HL-60 (cell line): ENCODE measurements at regions not wholly inside any gene's neighbourhood (a gene's known extent, or its start where the extent isn't known, plus 50 kb on each side); places are given as distances from the start of the nearest gene placed in this dataset.

Experiments
- DNase-seq, 2 experiments: peaks; one replicate each; pipeline ENCODE4 v3.0.0-alpha.2; 2010 to 2020; ENCODE audit warnings: low read depth in 1 of 2, low spot score in 1 of 2
- H3K27ac ChIP-seq: fragments of 250-450 bp; sonication (Bioruptor Pico); replicated peaks from 2 replicates; pipeline ENCODE4 v1.5.1; 2020; ENCODE audit warnings: mild to moderate bottlenecking, moderate library complexity
- H3K27me3 ChIP-seq: fragments of 250-450 bp; sonication (Bioruptor Pico); 2 replicates; pipeline ENCODE4 v1.5.1; 2021; ENCODE audit warnings: mild to moderate bottlenecking, moderate library complexity; ENCODE audit not compliant: insufficient read depth, poor library complexity, severe bottlenecking
- H3K4me3 ChIP-seq: replicated peaks from 2 replicates; pipeline ENCODE4 v1.5.1; 2011; ENCODE audit warnings: mild to moderate bottlenecking, control low read depth, low read length; ENCODE audit not compliant: insufficient read depth
- GABPA ChIP-seq: IDR thresholded peaks from 2 replicates; pipeline ENCODE4 v1.6.1; 2012; ENCODE audit warnings: low read depth
- POLR2AphosphoS5 ChIP-seq: IDR thresholded peaks from 2 replicates; pipeline ENCODE4 v1.6.1; 2012; ENCODE audit warnings: low read depth
- SPI1 ChIP-seq: IDR thresholded peaks from 2 replicates; pipeline ENCODE4 v1.6.1; 2012; ENCODE audit warnings: low read depth, mild to moderate bottlenecking, borderline replicate concordance
- TF ChIP-seq, protein P1 (sequence below): IDR thresholded peaks from one replicate; pipeline ENCODE4 v1.5.1; 2011; ENCODE audit warnings: low read length, control low read depth, inconsistent platforms; ENCODE audit not compliant: insufficient read depth
- TF ChIP-seq, protein P2 (sequence below): IDR thresholded peaks from 2 replicates; pipeline ENCODE4 v1.6.1; 2012; ENCODE audit warnings: low read depth; ENCODE audit not compliant: insufficient replicate concordance

GRCh38 chr6:8743170-8743745, 307.9 kb upstream of the SLC35B3 start:
- Histone ChIP-seq H3K27me3 (no peaks in the 10 kb centered on the region), H3K27ac (peak overlapping the region; percentile 56), H3K4me3 (peak overlapping the region; percentile 37)
- no peak for TF ChIP-seq GABPA
- TF ChIP-seq, protein P1, sequence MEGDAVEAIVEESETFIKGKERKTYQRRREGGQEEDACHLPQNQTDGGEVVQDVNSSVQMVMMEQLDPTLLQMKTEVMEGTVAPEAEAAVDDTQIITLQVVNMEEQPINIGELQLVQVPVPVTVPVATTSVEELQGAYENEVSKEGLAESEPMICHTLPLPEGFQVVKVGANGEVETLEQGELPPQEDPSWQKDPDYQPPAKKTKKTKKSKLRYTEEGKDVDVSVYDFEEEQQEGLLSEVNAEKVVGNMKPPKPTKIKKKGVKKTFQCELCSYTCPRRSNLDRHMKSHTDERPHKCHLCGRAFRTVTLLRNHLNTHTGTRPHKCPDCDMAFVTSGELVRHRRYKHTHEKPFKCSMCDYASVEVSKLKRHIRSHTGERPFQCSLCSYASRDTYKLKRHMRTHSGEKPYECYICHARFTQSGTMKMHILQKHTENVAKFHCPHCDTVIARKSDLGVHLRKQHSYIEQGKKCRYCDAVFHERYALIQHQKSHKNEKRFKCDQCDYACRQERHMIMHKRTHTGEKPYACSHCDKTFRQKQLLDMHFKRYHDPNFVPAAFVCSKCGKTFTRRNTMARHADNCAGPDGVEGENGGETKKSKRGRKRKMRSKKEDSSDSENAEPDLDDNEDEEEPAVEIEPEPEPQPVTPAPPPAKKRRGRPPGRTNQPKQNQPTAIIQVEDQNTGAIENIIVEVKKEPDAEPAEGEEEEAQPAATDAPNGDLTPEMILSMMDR = peak; percentile 2
- peak; percentile 37; the same call in 1 of the 2 replicates for TF ChIP-seq SPI1
- peak in 1 of 2 experiments; percentile 52 for DNase-seq

- H3K27ac ChIP-seq = no peak overlapping the region
- DNase-seq = no peak
- H3K27me3 ChIP-seq = no peaks in the 10 kb centered on the region
- TF ChIP-seq POLR2AphosphoS5 (no peak), GABPA (no peak), SPI1 (no peak)
- TF ChIP-seq, protein P1 = no peak
- TF ChIP-seq, protein P2, sequence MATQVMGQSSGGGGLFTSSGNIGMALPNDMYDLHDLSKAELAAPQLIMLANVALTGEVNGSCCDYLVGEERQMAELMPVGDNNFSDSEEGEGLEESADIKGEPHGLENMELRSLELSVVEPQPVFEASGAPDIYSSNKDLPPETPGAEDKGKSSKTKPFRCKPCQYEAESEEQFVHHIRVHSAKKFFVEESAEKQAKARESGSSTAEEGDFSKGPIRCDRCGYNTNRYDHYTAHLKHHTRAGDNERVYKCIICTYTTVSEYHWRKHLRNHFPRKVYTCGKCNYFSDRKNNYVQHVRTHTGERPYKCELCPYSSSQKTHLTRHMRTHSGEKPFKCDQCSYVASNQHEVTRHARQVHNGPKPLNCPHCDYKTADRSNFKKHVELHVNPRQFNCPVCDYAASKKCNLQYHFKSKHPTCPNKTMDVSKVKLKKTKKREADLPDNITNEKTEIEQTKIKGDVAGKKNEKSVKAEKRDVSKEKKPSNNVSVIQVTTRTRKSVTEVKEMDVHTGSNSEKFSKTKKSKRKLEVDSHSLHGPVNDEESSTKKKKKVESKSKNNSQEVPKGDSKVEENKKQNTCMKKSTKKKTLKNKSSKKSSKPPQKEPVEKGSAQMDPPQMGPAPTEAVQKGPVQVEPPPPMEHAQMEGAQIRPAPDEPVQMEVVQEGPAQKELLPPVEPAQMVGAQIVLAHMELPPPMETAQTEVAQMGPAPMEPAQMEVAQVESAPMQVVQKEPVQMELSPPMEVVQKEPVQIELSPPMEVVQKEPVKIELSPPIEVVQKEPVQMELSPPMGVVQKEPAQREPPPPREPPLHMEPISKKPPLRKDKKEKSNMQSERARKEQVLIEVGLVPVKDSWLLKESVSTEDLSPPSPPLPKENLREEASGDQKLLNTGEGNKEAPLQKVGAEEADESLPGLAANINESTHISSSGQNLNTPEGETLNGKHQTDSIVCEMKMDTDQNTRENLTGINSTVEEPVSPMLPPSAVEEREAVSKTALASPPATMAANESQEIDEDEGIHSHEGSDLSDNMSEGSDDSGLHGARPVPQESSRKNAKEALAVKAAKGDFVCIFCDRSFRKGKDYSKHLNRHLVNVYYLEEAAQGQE = no peak
- H3K4me3 ChIP-seq = no peak overlapping the region
These were observed 304.1 kb upstream of the SLC35B3 start for GRCh38 chr6:8739454-8739853.

DNA sequence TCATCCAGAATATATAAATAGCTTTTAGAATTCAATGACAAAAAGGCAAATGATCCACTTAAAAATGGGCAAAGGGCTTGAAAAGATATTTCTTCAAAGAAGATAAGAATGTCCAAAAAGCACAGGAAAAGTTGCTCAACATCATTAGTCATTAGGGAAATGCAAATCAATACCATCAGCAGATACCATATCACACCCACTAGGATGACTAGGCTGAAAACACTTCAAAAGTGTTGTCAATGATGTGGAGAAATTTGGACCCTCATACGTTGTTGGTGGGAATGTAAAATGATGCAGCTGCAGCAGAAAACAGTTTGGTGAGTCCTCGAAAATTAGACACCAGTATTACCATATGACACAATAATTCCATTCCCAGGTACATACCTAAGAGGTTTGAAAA, 303.6 kb upstream of the SLC35B3 start:
- Histone ChIP-seq H3K4me3 (no peak overlapping the region), H3K27me3 (no peaks in the 10 kb centered on the region), H3K27ac (no peak overlapping the region)
- no peak for TF ChIP-seq GABPA
- TF ChIP-seq POLR2AphosphoS5 = no peak
- TF ChIP-seq, protein P2 = no peak
- TF ChIP-seq, protein P1 = no peak
- no peak for TF ChIP-seq SPI1
- DNase-seq = no peak

- Histone ChIP-seq H3K27ac (no peak overlapping the region), H3K4me3 (no peak overlapping the region), H3K27me3 (no peaks in the 10 kb centered on the region)
- DNase-seq = no peak
- TF ChIP-seq GABPA = no peak
- TF ChIP-seq, protein P2 = no peak
- no peak for TF ChIP-seq POLR2AphosphoS5
- TF ChIP-seq SPI1 = no peak
- TF ChIP-seq, protein P1 = no peak
These were observed 301.0 kb upstream of the SLC35B3 start for GRCh38 chr6:8736156-8736895.
